Fibroblast of lung (primary cell): ENCODE measurements at regions not wholly inside any gene's neighbourhood (a gene's known extent, or its start where the extent isn't known, plus 50 kb on each side); places are given as distances from the start of the nearest gene placed in this dataset.
A peak's percentile ranks its signal among the peaks of the same experiment; 100 is the strongest.

Source experiments
- DNase-seq, 2 donors: peaks; one replicate each; pipeline versions ENCODE4 v3.0.0 to v3.0.0-alpha.2; 2010; ENCODE audit warnings: low read depth in 2 of 2
- H2AFZ ChIP-seq: 2 replicates; pipeline ENCODE4 v1.5.1; 2012; ENCODE audit warnings: low read length, control low read depth, inconsistent platforms
- H3K27ac ChIP-seq: 2 replicates; pipeline ENCODE4 v1.5.1; 2011; ENCODE audit warnings: low read length, control low read depth; ENCODE audit not compliant: insufficient read depth
- H3K27me3 ChIP-seq: 2 replicates; pipeline ENCODE4 v1.5.1; 2011; ENCODE audit warnings: mild to moderate bottlenecking, low read length; ENCODE audit not compliant: control insufficient read depth, insufficient read depth
- H3K36me3 ChIP-seq: 2 replicates; pipeline ENCODE4 v1.5.1; 2011; ENCODE audit warnings: low read length; ENCODE audit not compliant: control insufficient read depth, insufficient read depth
- H3K4me1 ChIP-seq: 2 replicates; pipeline ENCODE4 v1.5.1; 2011; ENCODE audit warnings: low read length; ENCODE audit not compliant: control insufficient read depth, insufficient read depth; ENCODE audit errors: extremely low read depth
- H3K4me2 ChIP-seq: 2 replicates; pipeline ENCODE4 v1.5.1; 2011; ENCODE audit warnings: low read length, control low read depth; ENCODE audit not compliant: insufficient read depth; ENCODE audit errors: extremely low read depth
- H3K4me3 ChIP-seq, 4 experiments: fragments of 200-600 bp in 1 of 4; sonication (generic) in 1 of 4; replicated peaks in 1 of 4; 2 replicates each; pipeline ENCODE4 v1.5.1; 2011 to 2016; ENCODE audit warnings: low read length in 4 of 4, low read depth in 3 of 4, mild to moderate bottlenecking in 3 of 4, control low read depth in 2 of 4, inconsistent platforms in 1 of 4, mixed read lengths in 1 of 4; ENCODE audit not compliant: insufficient read depth in 1 of 4; ENCODE audit errors: control extremely low read depth in 1 of 4
- H3K79me2 ChIP-seq: 2 replicates; pipeline ENCODE4 v1.5.1; 2012; ENCODE audit warnings: mild to moderate bottlenecking, low read length, inconsistent platforms; ENCODE audit not compliant: control insufficient read depth, insufficient read depth
- H3K9ac ChIP-seq: 2 replicates; pipeline ENCODE4 v1.5.1; 2011; ENCODE audit warnings: mild to moderate bottlenecking, low read length, control low read depth; ENCODE audit not compliant: insufficient read depth
- H3K9me3 ChIP-seq: 2 replicates; pipeline ENCODE4 v1.5.1; 2012; ENCODE audit warnings: low read depth, low read length; ENCODE audit not compliant: control insufficient read depth, insufficient read depth
- H4K20me1 ChIP-seq: 2 replicates; pipeline ENCODE4 v1.5.1; 2011; ENCODE audit warnings: low read length; ENCODE audit not compliant: control insufficient read depth, insufficient read depth; ENCODE audit errors: extremely low read depth
- CTCF ChIP-seq, 2 donors: IDR thresholded peaks in 1 of 2; conservative IDR thresholded peaks in 1 of 2; 1 replicate in 1 of 2; 2 replicates in 1 of 2; pipeline ENCODE4 v1.5.1; 2011 to 2012; ENCODE audit warnings: low read length in 2 of 2, control low read depth in 1 of 2, inconsistent platforms in 1 of 2, low read depth in 1 of 2, mild to moderate bottlenecking in 1 of 2
- EZH2 ChIP-seq: IDR thresholded peaks from 2 replicates; pipeline ENCODE4 v1.5.1; 2012; ENCODE audit warnings: low read length, control low read depth, mild to moderate bottlenecking; ENCODE audit errors: missing control alignments

- no peaks in the 10 kb centered on the region for H3K36me3 ChIP-seq
- H4K20me1 ChIP-seq, result no peaks in the 10 kb centered on the region
- H3K9me3 ChIP-seq, result no peaks in the 10 kb centered on the region
- no peak overlapping the region for H3K4me2 ChIP-seq
- no peak for TF ChIP-seq CTCF (conservative IDR thresholded peaks at IDR 0.05 in 1 of 2, IDR thresholded peaks at IDR 0.05 in 1 of 2; ENCODE audit: low read depth in 1 of 2, low read length in 2 of 2)
- TF ChIP-seq EZH2, result no peak
- no peak overlapping the region for H3K4me3 ChIP-seq
- H2AFZ ChIP-seq, result no peak overlapping the region
- DNase-seq, result no peak
- no peaks in the 10 kb centered on the region for H3K27me3 ChIP-seq
- no peak overlapping the region for H3K27ac ChIP-seq
- no peaks in the 10 kb centered on the region for H3K79me2 ChIP-seq
- H3K4me1 ChIP-seq, result no peaks in the 10 kb centered on the region
- H3K9ac ChIP-seq, result no peak overlapping the region
These were observed 557.9 kb upstream of the NCAM2 start for GRCh38 chr21:20440338-20440737.

- Histone ChIP-seq H3K79me2 (no peaks in the 10 kb centered on the region), H3K27ac (no peak overlapping the region), H3K4me3 (no peak overlapping the region), H2AFZ (no peak overlapping the region), H3K27me3 (no peaks in the 10 kb centered on the region), H3K4me2 (no peak overlapping the region), H4K20me1 (no peaks in the 10 kb centered on the region), H3K4me1 (no peaks in the 10 kb centered on the region), H3K9ac (no peak overlapping the region), H3K36me3 (no peaks in the 10 kb centered on the region), H3K9me3 (no peaks in the 10 kb centered on the region)
- no peak for DNase-seq
- TF ChIP-seq CTCF (conservative IDR thresholded peaks at IDR 0.05 in 1 of 2, IDR thresholded peaks at IDR 0.05 in 1 of 2; ENCODE audit: low read depth in 1 of 2, low read length in 2 of 2) (peak in 1 of 2 donors; percentile 15), EZH2 (no peak)
These were observed 554.6 kb upstream of the NCAM2 start for GRCh38 chr21:20443558-20444155.

- no peaks in the 10 kb centered on the region for H3K4me1 ChIP-seq
- no peak overlapping the region for H2AFZ ChIP-seq
- TF ChIP-seq EZH2 (no peak), CTCF (conservative IDR thresholded peaks at IDR 0.05 in 1 of 2, IDR thresholded peaks at IDR 0.05 in 1 of 2; ENCODE audit: low read depth in 1 of 2, low read length in 2 of 2) (no peak)
- no peak overlapping the region for H3K4me2 ChIP-seq
- H3K9me3 ChIP-seq, result no peaks in the 10 kb centered on the region
- H4K20me1 ChIP-seq, result no peaks in the 10 kb centered on the region
- H3K4me3 ChIP-seq, result no peak overlapping the region
- H3K9ac ChIP-seq, result no peak overlapping the region
- no peaks in the 10 kb centered on the region for H3K27me3 ChIP-seq
- no peak for DNase-seq
- no peak overlapping the region for H3K27ac ChIP-seq
- no peaks in the 10 kb centered on the region for H3K36me3 ChIP-seq
- no peaks in the 10 kb centered on the region for H3K79me2 ChIP-seq
These were observed 552.2 kb upstream of the NCAM2 start for GRCh38 chr21:20445971-20446370.
